Progenitor cell of endocrine pancreas (in vitro differentiated cells): ENCODE measurements at regions not wholly inside any gene's neighbourhood (a gene's known extent, or its start where the extent isn't known, plus 50 kb on each side); places are given as distances from the start of the nearest gene placed in this dataset.
"Not testable (repeated sequence)": the region's sequence is repeated elsewhere in the genome, so short reads cannot be mapped to it uniquely, and the experiment has no call there.

Experiments used
- DNase-seq: peaks from one replicate; pipeline ENCODE4 v3.0.0; 2021; ENCODE audit warnings: low spot score; ENCODE audit not compliant: unreplicated experiment
- H3K27ac Mint-ChIP-seq: 2 replicates; pipeline ENCODE4 v1.8.0; 2021; ENCODE audit warnings: mild to moderate bottlenecking, moderate library complexity, mixed read lengths
- H3K27me3 Mint-ChIP-seq: 2 replicates; pipeline ENCODE4 v1.8.0; 2021; ENCODE audit warnings: mixed read lengths
- H3K36me3 Mint-ChIP-seq: 2 replicates; pipeline ENCODE4 v1.8.0; 2022; ENCODE audit warnings: mixed read lengths; ENCODE audit not compliant: insufficient read depth
- H3K4me1 Mint-ChIP-seq: 2 replicates; pipeline ENCODE4 v1.8.0; 2021; ENCODE audit warnings: low read depth, mixed read lengths
- H3K4me3 Mint-ChIP-seq: 2 replicates; pipeline ENCODE4 v1.8.0; 2021; ENCODE audit warnings: low read depth, mild to moderate bottlenecking, moderate library complexity, mixed read lengths
- H3K9me3 Mint-ChIP-seq: 2 replicates; pipeline ENCODE4 v1.8.0; 2021; ENCODE audit warnings: low read depth, mixed read lengths
- CTCF ChIP-seq: fragments of 200-600 bp; sonication (generic); IDR thresholded peaks from one replicate; pipeline ENCODE4 v1.5.0; 2021; ENCODE audit warnings: antibody characterized with exemption, mild to moderate bottlenecking; ENCODE audit not compliant: unreplicated experiment

- no peak for DNase-seq
- Mint-ChIP-seq H3K36me3 (no peaks in the 10 kb centered on the region), H3K9me3 (peaks cover 3% of the 10 kb centered on the region), H3K4me3 (no peak overlapping the region), H3K27ac (no peak overlapping the region), H3K27me3 (no peaks in the 10 kb centered on the region), H3K4me1 (no peaks in the 10 kb centered on the region)
- TF ChIP-seq CTCF, result no peak
Measured at GRCh38 chr1:83118472-83118871, 880.5 kb downstream of the TTLL7 start.

- not testable (repeated sequence) for H3K4me1 Mint-ChIP-seq, DNase-seq, H3K27me3 Mint-ChIP-seq, H3K4me3 Mint-ChIP-seq, H3K27ac Mint-ChIP-seq, H3K9me3 Mint-ChIP-seq, H3K36me3 Mint-ChIP-seq
Measured at GRCh38 chr1:83117030-83117429, 881.9 kb downstream of the TTLL7 start.

- no peaks in the 10 kb centered on the region for H3K36me3 Mint-ChIP-seq
- no peak for DNase-seq
- no peak for TF ChIP-seq CTCF
- no peaks in the 10 kb centered on the region for H3K4me1 Mint-ChIP-seq
- H3K27me3 Mint-ChIP-seq, result no peaks in the 10 kb centered on the region
- H3K4me3 Mint-ChIP-seq, result no peak overlapping the region
- no peak overlapping the region for H3K27ac Mint-ChIP-seq
- peaks cover 3% of the 10 kb centered on the region for H3K9me3 Mint-ChIP-seq
Measured at GRCh38 chr1:83115785-83116184, 883.1 kb downstream of the TTLL7 start.

- Mint-ChIP-seq H3K4me1 (no peaks in the 10 kb centered on the region), H3K27me3 (peaks cover 2% of the 10 kb centered on the region), H3K4me3 (no peak overlapping the region), H3K27ac (no peak overlapping the region), H3K36me3 (no peaks in the 10 kb centered on the region), H3K9me3 (peaks cover 3% of the 10 kb centered on the region)
- no peak for DNase-seq
- TF ChIP-seq CTCF, result no peak
Measured at GRCh38 chr1:83114136-83114834, 884.6 kb downstream of the TTLL7 start.

- Mint-ChIP-seq H3K9me3 (peaks cover 3% of the 10 kb centered on the region), H3K27me3 (peaks cover 2% of the 10 kb centered on the region), H3K4me3 (no peak overlapping the region), H3K27ac (peak overlapping the region; percentile 67), H3K4me1 (peaks cover 2% of the 10 kb centered on the region), H3K36me3 (no peaks in the 10 kb centered on the region)
- no peak for DNase-seq
- TF ChIP-seq CTCF, result no peak
Measured at GRCh38 chr1:83113652-83114051, 885.3 kb downstream of the TTLL7 start.

GRCh38 chr1:83112248-83112885 lies 886.6 kb downstream of the TTLL7 start:
- TF ChIP-seq CTCF, result no peak
- no peak overlapping the region for H3K27ac Mint-ChIP-seq
- DNase-seq, result no peak

More at GRCh38 chr1:83112248-83112885, 886.6 kb downstream of the TTLL7 start:
- Mint-ChIP-seq H3K27me3 (peaks cover 2% of the 10 kb centered on the region), H3K36me3 (no peaks in the 10 kb centered on the region), H3K4me1 (peaks cover 6% of the 10 kb centered on the region), H3K9me3 (peaks cover 3% of the 10 kb centered on the region), H3K4me3 (no peak overlapping the region)
